Keratinocyte (primary cell): ENCODE measurements at regions not wholly inside any gene's neighbourhood (a gene's known extent, or its start where the extent isn't known, plus 50 kb on each side); places are given as distances from the start of the nearest gene placed in this dataset.
"Not testable (repeated sequence)": the region's sequence is repeated elsewhere in the genome, so short reads cannot be mapped to it uniquely, and the experiment has no call there.

ENCODE experiments used
- DNase-seq: peaks from one replicate; pipeline ENCODE4 v3.0.0-alpha.2; 2011; ENCODE audit warnings: low read depth, missing footprints, low spot score
- FAIRE-seq: peaks from 2 replicates; lab custom pipeline; 2011; peaks lifted over from hg19 to GRCh38; lab: Jason Lieb, UNC
- H2AFZ ChIP-seq: 2 replicates; pipeline ENCODE4 v1.6.0; 2012; ENCODE audit warnings: low read length, control low read depth, inconsistent platforms; ENCODE audit not compliant: control insufficient read depth
- H3K27ac ChIP-seq: 2 replicates; pipeline ENCODE4 v1.5.1; 2011; ENCODE audit warnings: low read length; ENCODE audit not compliant: control insufficient read depth, insufficient read depth
- H3K27me3 ChIP-seq: 3 replicates; pipeline ENCODE4 v1.6.0; 2011; ENCODE audit warnings: low read length; ENCODE audit not compliant: control insufficient read depth, insufficient read depth; ENCODE audit errors: extremely low read depth
- H3K36me3 ChIP-seq, 2 experiments: 2 replicates in 1 of 2; 3 replicates in 1 of 2; pipeline ENCODE4 v1.5.1; 2011; ENCODE audit warnings: low read length in 2 of 2, mild to moderate bottlenecking in 1 of 2; ENCODE audit not compliant: control insufficient read depth in 2 of 2, insufficient read depth in 2 of 2; ENCODE audit errors: extremely low read depth in 1 of 2
- H3K4me1 ChIP-seq: 3 replicates; pipeline ENCODE4 v1.5.1; 2011; ENCODE audit warnings: low read length; ENCODE audit not compliant: control insufficient read depth, insufficient read depth; ENCODE audit errors: extremely low read depth
- H3K4me2 ChIP-seq: 3 replicates; pipeline ENCODE4 v1.6.0; 2011; ENCODE audit warnings: low read depth, low read length; ENCODE audit not compliant: control insufficient read depth, insufficient read depth; ENCODE audit errors: extremely low read depth
- H3K4me3 ChIP-seq, 3 experiments: fragments of 200-600 bp in 1 of 3; sonication (generic) in 1 of 3; 2 replicates in 2 of 3; 3 replicates in 1 of 3; pipeline ENCODE4 v1.5.1; 2011 to 2016; ENCODE audit warnings: low read length in 3 of 3, mild to moderate bottlenecking in 3 of 3, control low read depth in 2 of 3, inconsistent platforms in 1 of 3, low read depth in 1 of 3, mixed read lengths in 1 of 3, mixed run types in 1 of 3, moderate library complexity in 1 of 3; ENCODE audit not compliant: control insufficient read depth in 2 of 3, insufficient read depth in 2 of 3; ENCODE audit errors: extremely low read depth in 1 of 3
- H3K79me2 ChIP-seq: 2 replicates; pipeline ENCODE4 v1.6.0; 2012; ENCODE audit warnings: low read length; ENCODE audit not compliant: control insufficient read depth, insufficient read depth
- H3K9ac ChIP-seq: 3 replicates; pipeline ENCODE4 v1.6.0; 2011; ENCODE audit warnings: low read length; ENCODE audit not compliant: control insufficient read depth, insufficient read depth; ENCODE audit errors: extremely low read depth
- H3K9me1 ChIP-seq: 3 replicates; pipeline ENCODE4 v1.6.0; 2011; ENCODE audit warnings: low read length; ENCODE audit not compliant: control insufficient read depth, insufficient read depth; ENCODE audit errors: extremely low read depth
- H3K9me3 ChIP-seq: 2 replicates; pipeline ENCODE4 v1.5.1; 2012; ENCODE audit warnings: low read depth, low read length; ENCODE audit not compliant: control insufficient read depth
- H4K20me1 ChIP-seq: 3 replicates; pipeline ENCODE4 v1.6.0; 2011; ENCODE audit warnings: low read length; ENCODE audit not compliant: control insufficient read depth, insufficient read depth; ENCODE audit errors: extremely low read depth
- EZH2 ChIP-seq: IDR thresholded peaks from one replicate; pipeline ENCODE4 v1.6.1; 2012; ENCODE audit warnings: inconsistent platforms, mild to moderate bottlenecking, low read length, moderate library complexity
- dilution Hi-C: fragments of 300-500 bp; cut with MboI; formaldehyde crosslinking; loops from one replicate; pipeline ENCODE4 v1.7.0; 2020; ENCODE audit warnings: low sequenced_read_pairs; ENCODE audit not compliant: extremely low pct_ligation_motif_present
- TF ChIP-seq, protein P1 (sequence below), 3 experiments: IDR thresholded peaks in 1 of 3; conservative IDR thresholded peaks in 1 of 3; optimal IDR thresholded peaks in 1 of 3; 2 replicates in 2 of 3; 3 replicates in 1 of 3; pipeline versions ENCODE3 to v1.5.1; 2011; ENCODE audit warnings: low read length in 3 of 3, mild to moderate bottlenecking in 3 of 3, moderate library complexity in 2 of 3, control low read depth in 1 of 3, inconsistent platforms in 1 of 3; ENCODE audit not compliant: insufficient read depth in 2 of 3; ENCODE audit errors: extremely low read depth in 1 of 3

GRCh38 chr11:119567688-119568582 is 145.0 kb upstream of the THY1 start:
- H2AFZ ChIP-seq: no peak overlapping the region
- peak; percentile 34 for FAIRE-seq
- no peak overlapping the region for H3K4me3 ChIP-seq
- no peak overlapping the region for H3K27ac ChIP-seq
- no peaks in the 10 kb centered on the region for H3K79me2 ChIP-seq
- TF ChIP-seq, protein P1, sequence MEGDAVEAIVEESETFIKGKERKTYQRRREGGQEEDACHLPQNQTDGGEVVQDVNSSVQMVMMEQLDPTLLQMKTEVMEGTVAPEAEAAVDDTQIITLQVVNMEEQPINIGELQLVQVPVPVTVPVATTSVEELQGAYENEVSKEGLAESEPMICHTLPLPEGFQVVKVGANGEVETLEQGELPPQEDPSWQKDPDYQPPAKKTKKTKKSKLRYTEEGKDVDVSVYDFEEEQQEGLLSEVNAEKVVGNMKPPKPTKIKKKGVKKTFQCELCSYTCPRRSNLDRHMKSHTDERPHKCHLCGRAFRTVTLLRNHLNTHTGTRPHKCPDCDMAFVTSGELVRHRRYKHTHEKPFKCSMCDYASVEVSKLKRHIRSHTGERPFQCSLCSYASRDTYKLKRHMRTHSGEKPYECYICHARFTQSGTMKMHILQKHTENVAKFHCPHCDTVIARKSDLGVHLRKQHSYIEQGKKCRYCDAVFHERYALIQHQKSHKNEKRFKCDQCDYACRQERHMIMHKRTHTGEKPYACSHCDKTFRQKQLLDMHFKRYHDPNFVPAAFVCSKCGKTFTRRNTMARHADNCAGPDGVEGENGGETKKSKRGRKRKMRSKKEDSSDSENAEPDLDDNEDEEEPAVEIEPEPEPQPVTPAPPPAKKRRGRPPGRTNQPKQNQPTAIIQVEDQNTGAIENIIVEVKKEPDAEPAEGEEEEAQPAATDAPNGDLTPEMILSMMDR (optimal IDR thresholded peaks at IDR 0.05 in 1 of 3, IDR thresholded peaks at IDR 0.05 in 1 of 3, conservative IDR thresholded peaks at IDR 0.05 in 1 of 3; ENCODE audit: extremely low read depth in 1 of 3, insufficient read depth in 2 of 3, low read length in 3 of 3): no peak
- no peak for TF ChIP-seq EZH2
- H3K36me3 ChIP-seq: no peaks in the 10 kb centered on the region
- no peak for DNase-seq
- no peaks in the 10 kb centered on the region for H3K9me1 ChIP-seq
- no peaks in the 10 kb centered on the region for H3K27me3 ChIP-seq
- H3K9me3 ChIP-seq: peaks cover 4% of the 10 kb centered on the region
- dilution Hi-C loops: no loop called here
- peaks cover 14% of the 10 kb centered on the region for H3K4me1 ChIP-seq
- no peak overlapping the region for H3K9ac ChIP-seq
- no peaks in the 10 kb centered on the region for H4K20me1 ChIP-seq
- no peak overlapping the region for H3K4me2 ChIP-seq

GRCh38 chr11:119566319-119566718 is 143.3 kb upstream of the THY1 start:
- Histone ChIP-seq H3K79me2 (no peaks in the 10 kb centered on the region), H3K9me1 (no peaks in the 10 kb centered on the region), H3K27me3 (no peaks in the 10 kb centered on the region), H3K9me3 (peaks cover 2% of the 10 kb centered on the region), H3K27ac (no peak overlapping the region), H3K9ac (no peak overlapping the region), H4K20me1 (no peaks in the 10 kb centered on the region), H3K36me3 (no peaks in the 10 kb centered on the region), H2AFZ (no peak overlapping the region), H3K4me1 (peaks cover 3% of the 10 kb centered on the region), H3K4me2 (no peak overlapping the region), H3K4me3 (no peak overlapping the region)
- TF ChIP-seq, protein P1 (optimal IDR thresholded peaks at IDR 0.05 in 1 of 3, IDR thresholded peaks at IDR 0.05 in 1 of 3, conservative IDR thresholded peaks at IDR 0.05 in 1 of 3; ENCODE audit: extremely low read depth in 1 of 3, insufficient read depth in 2 of 3, low read length in 3 of 3): no peak
- no peak for TF ChIP-seq EZH2
- DNase-seq: no peak
- no peak for FAIRE-seq
- dilution Hi-C loops: no loop called here

- H3K9ac ChIP-seq, dilution Hi-C loops, H2AFZ ChIP-seq, H3K27ac ChIP-seq, FAIRE-seq, H3K9me3 ChIP-seq, H3K4me3 ChIP-seq, H3K36me3 ChIP-seq, H3K4me2 ChIP-seq, H3K27me3 ChIP-seq, H4K20me1 ChIP-seq, H3K79me2 ChIP-seq, H3K9me1 ChIP-seq, DNase-seq, H3K4me1 ChIP-seq: not testable (repeated sequence)
Measured at GRCh38 chr11:119565693-119566092, 142.7 kb upstream of the THY1 start.
